H1 (cell line): ENCODE measurements at regions not wholly inside any gene's neighbourhood (a gene's known extent, or its start where the extent isn't known, plus 50 kb on each side); places are given as distances from the start of the nearest gene placed in this dataset.

Experiments used
- CTCF ChIA-PET: fragments of 300-600 bp; sonication (Branson Sonifier 250); formaldehyde crosslinking; loops from one replicate; lab custom pipeline; 2021; ENCODE audit not compliant: partially characterized antibody; lab: Charles Lee
- POLR2A ChIA-PET: fragments of 300-600 bp; sonication (Branson Sonifier 250); formaldehyde crosslinking; loops from one replicate; lab custom pipeline; 2021; ENCODE audit warnings: inconsistent platforms; ENCODE audit not compliant: partially characterized antibody; lab: Charles Lee
- DNase-seq, 2 experiments: peaks; one replicate each; pipeline versions ENCODE4 v3.0.0 to v3.0.0-alpha.2; 2010 to 2022; ENCODE audit warnings: low spot score in 2 of 2, low read depth in 1 of 2, mixed read lengths in 1 of 2
- FAIRE-seq: peaks from 2 replicates; lab custom pipeline; 2011; peaks lifted over from hg19 to GRCh38; lab: Jason Lieb, UNC
- H2AFZ ChIP-seq: 2 replicates; pipeline ENCODE4 v1.8.1; 2012; ENCODE audit warnings: low read length, inconsistent platforms
- H2AK5ac ChIP-seq: 2 replicates; pipeline ENCODE4 v1.6.1; 2013; ENCODE audit warnings: low read depth, low read length
- H2BK120ac ChIP-seq: replicated peaks from 2 replicates; pipeline ENCODE3; 2013; ENCODE audit warnings: low read depth, low read length, inconsistent platforms
- H2BK12ac ChIP-seq: 2 replicates; pipeline ENCODE4 v1.6.1; 2013; ENCODE audit warnings: low read depth, low read length
- H2BK15ac ChIP-seq: 2 replicates; pipeline ENCODE4 v1.6.1; 2013; ENCODE audit warnings: low read length
- H2BK20ac ChIP-seq: 2 replicates; pipeline ENCODE4 v1.6.1; 2013; ENCODE audit warnings: low read length
- H2BK5ac ChIP-seq: 2 replicates; pipeline ENCODE4 v1.6.1; 2013; ENCODE audit warnings: low read depth, low read length
- H3K14ac ChIP-seq: 2 replicates; pipeline ENCODE4 v1.6.1; 2013; ENCODE audit warnings: inconsistent platforms; ENCODE audit not compliant: insufficient read length
- H3K18ac ChIP-seq: 2 replicates; pipeline ENCODE4 v1.6.1; 2013; ENCODE audit warnings: low read length; ENCODE audit errors: extremely low read depth
- H3K23ac ChIP-seq: 2 replicates; pipeline ENCODE4 v1.6.1; 2013; ENCODE audit warnings: inconsistent platforms; ENCODE audit not compliant: insufficient read length
- H3K23me2 ChIP-seq: 2 replicates; pipeline ENCODE4 v1.6.1; 2013; ENCODE audit warnings: low read depth, low read length
- H3K27ac ChIP-seq: 2 replicates; pipeline ENCODE4 v1.6.1; 2011; ENCODE audit warnings: low read depth, low read length, inconsistent platforms
- H3K27me3 ChIP-seq, 4 experiments: replicated peaks in 1 of 4; 1 replicate in 1 of 4; 2 replicates in 3 of 4; pipeline versions ENCODE4 v1.6.1 to v1.8.1; 2011 to 2013; ENCODE audit warnings: low read length in 3 of 4, mild to moderate bottlenecking in 3 of 4, inconsistent platforms in 2 of 4, mixed read lengths in 2 of 4, moderate library complexity in 1 of 4; ENCODE audit not compliant: control insufficient read depth in 3 of 4, insufficient read depth in 3 of 4; ENCODE audit errors: extremely low read depth in 1 of 4
- H3K36me3 ChIP-seq, 4 experiments: 2 replicates each; pipeline versions ENCODE4 v1.6.1 to v1.8.1; 2011 to 2013; ENCODE audit warnings: mild to moderate bottlenecking in 4 of 4, low read length in 3 of 4, moderate library complexity in 2 of 4, control low read depth in 1 of 4, inconsistent platforms in 1 of 4; ENCODE audit not compliant: insufficient read depth in 4 of 4, control insufficient read depth in 2 of 4
- H3K4ac ChIP-seq: replicated peaks from 2 replicates; pipeline ENCODE3; 2013; ENCODE audit warnings: low read length, low read depth, mixed read lengths, inconsistent platforms; ENCODE audit not compliant: insufficient read length
- H3K4me1 ChIP-seq, 4 experiments: replicated peaks in 1 of 4; 1 replicate in 1 of 4; 2 replicates in 3 of 4; pipeline versions ENCODE4 v1.6.1 to v1.8.1; 2011 to 2013; ENCODE audit warnings: low read length in 3 of 4, inconsistent platforms in 2 of 4, mixed read lengths in 1 of 4; ENCODE audit not compliant: insufficient read depth in 4 of 4, control insufficient read depth in 3 of 4
- H3K4me2 ChIP-seq, 2 experiments: 2 replicates each; pipeline versions ENCODE4 v1.6.1 to v1.8.1; 2011 to 2013; ENCODE audit warnings: low read depth in 2 of 2, low read length in 2 of 2, control low read depth in 1 of 2, inconsistent platforms in 1 of 2, mild to moderate bottlenecking in 1 of 2; ENCODE audit not compliant: insufficient read depth in 1 of 2
- H3K4me3 ChIP-seq, 4 experiments: fragments of 200-600, 300-600 bp in 1 of 4; sonication (generic), shearing (Covaris generic), sonication (Bioruptor Twin) in 1 of 4; 2 replicates each; pipeline versions ENCODE4 v1.5.1 to v1.8.1; 2011 to 2016; ENCODE audit warnings: low read length in 4 of 4, low read depth in 3 of 4, control low read depth in 2 of 4, inconsistent platforms in 2 of 4, mild to moderate bottlenecking in 2 of 4, mixed read lengths in 1 of 4, moderate library complexity in 1 of 4; ENCODE audit not compliant: insufficient read depth in 2 of 4; ENCODE audit errors: extremely low read depth in 1 of 4
- H3K56ac ChIP-seq: replicated peaks from 2 replicates; pipeline ENCODE3; 2013; ENCODE audit warnings: low read depth, mild to moderate bottlenecking, mixed read lengths, low read length, inconsistent platforms; ENCODE audit not compliant: insufficient read length
- H3K79me1 ChIP-seq: 2 replicates; pipeline ENCODE4 v1.6.1; 2013; ENCODE audit warnings: low read depth, low read length, control low read depth
- H3K79me2 ChIP-seq, 2 experiments: 2 replicates each; pipeline versions ENCODE4 v1.6.1 to v1.8.1; 2012 to 2013; ENCODE audit warnings: low read length in 2 of 2, mild to moderate bottlenecking in 2 of 2, inconsistent platforms in 1 of 2; ENCODE audit not compliant: insufficient read depth in 2 of 2, control insufficient read depth in 1 of 2
- H3K9ac ChIP-seq, 4 experiments: replicated peaks in 1 of 4; 1 replicate in 1 of 4; 2 replicates in 3 of 4; pipeline versions ENCODE4 v1.6.1 to v1.8.1; 2011 to 2013; ENCODE audit warnings: low read depth in 3 of 4, low read length in 3 of 4, control low read depth in 2 of 4, mild to moderate bottlenecking in 2 of 4, moderate library complexity in 2 of 4, inconsistent platforms in 1 of 4; ENCODE audit errors: extremely low read depth in 1 of 4
- H3K9me3 ChIP-seq, 2 experiments: 2 replicates each; pipeline versions ENCODE4 v1.6.1 to v1.8.1; 2012 to 2013; ENCODE audit warnings: mild to moderate bottlenecking in 2 of 2, moderate library complexity in 2 of 2, control low read depth in 1 of 2, inconsistent platforms in 1 of 2, low read depth in 1 of 2, low read length in 1 of 2, mixed read lengths in 1 of 2; ENCODE audit not compliant: insufficient read depth in 2 of 2
- H4K20me1 ChIP-seq, 2 experiments: replicated peaks in 1 of 2; 2 replicates each; pipeline versions ENCODE3 to v1.8.1; 2011 to 2013; ENCODE audit warnings: inconsistent platforms in 2 of 2, low read length in 2 of 2, mild to moderate bottlenecking in 1 of 2; ENCODE audit not compliant: insufficient read depth in 2 of 2, control insufficient read depth in 1 of 2
- H4K5ac ChIP-seq: 2 replicates; pipeline ENCODE4 v1.6.1; 2013; ENCODE audit warnings: low read length, low read depth, mixed read lengths, inconsistent platforms; ENCODE audit not compliant: insufficient read length
- H4K8ac ChIP-seq: 2 replicates; pipeline ENCODE4 v1.8.0; 2013; ENCODE audit warnings: mild to moderate bottlenecking, moderate library complexity, low read length, inconsistent platforms; ENCODE audit not compliant: insufficient read depth; ENCODE audit errors: extremely low read depth
- H4K91ac ChIP-seq: replicated peaks from 2 replicates; pipeline ENCODE3; 2013; ENCODE audit warnings: low read length, mixed read lengths, inconsistent platforms; ENCODE audit not compliant: insufficient read length
- CHD1 ChIP-seq: IDR thresholded peaks from 2 replicates; pipeline ENCODE4 v1.6.1; 2012; ENCODE audit warnings: low read depth, low read length, improper control_type of control experiment
- EZH2 ChIP-seq: fragments of 200-600 bp; sonication (generic); IDR thresholded peaks from 2 replicates; pipeline ENCODE4 v1.7.1; 2012; ENCODE audit warnings: low read depth, mild to moderate bottlenecking, moderate library complexity, low read length, inconsistent platforms; ENCODE audit not compliant: severe bottlenecking
- SRF ChIP-seq: IDR thresholded peaks from 2 replicates; pipeline ENCODE4 v1.6.1; 2011; ENCODE audit warnings: mild to moderate bottlenecking, low read depth, low read length, moderate library complexity
- WGBS, 2 experiments: shearing (Covaris generic) in 1 of 2; methylation state at CpG; one replicate each; pipeline versions ENCODE4 v1.1.6 to v1.1.7; 2013 to 2015; ENCODE audit warnings: low lambda C conversion rate in 2 of 2, mixed read lengths in 2 of 2, inconsistent platforms in 1 of 2, low coverage in 1 of 2, missing lambda C conversion rate in 1 of 2; ENCODE audit not compliant: insufficient replicate concordance in 2 of 2, insufficient coverage in 1 of 2, insufficient read length in 1 of 2; ENCODE audit errors: extremely low coverage in 1 of 2, missing lambda C conversion rate in 1 of 2; 5-methylcytosine and 5-hydroxymethylcytosine counted together

DNA sequence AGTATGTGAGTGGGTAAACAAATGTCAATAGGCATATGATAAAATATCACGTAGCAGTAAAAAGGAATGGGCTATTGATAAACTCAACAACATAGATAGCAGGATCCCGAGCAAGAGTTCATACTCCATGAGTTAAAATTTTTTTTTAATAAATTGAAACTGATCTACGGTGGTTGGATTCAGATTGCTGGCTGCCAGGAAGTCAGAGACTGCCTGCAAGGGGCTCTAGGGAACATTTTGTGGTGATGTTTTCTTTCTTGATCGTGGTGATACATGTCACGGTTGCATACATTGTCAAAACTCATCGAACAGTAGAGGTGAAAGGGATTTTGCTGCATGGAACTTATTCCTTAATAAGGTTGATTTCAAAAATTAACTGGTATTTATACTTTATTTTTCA, 62.6 kb upstream of the WNT7B start:
- Histone ChIP-seq H3K4me2 (no peak overlapping the region), H2AK5ac (no peak overlapping the region), H4K8ac (no peak overlapping the region), H3K56ac (no peak overlapping the region), H3K27ac (no peak overlapping the region), H4K91ac (no peak overlapping the region), H3K9ac (no peak overlapping the region), H3K27me3 (peaks cover 0 to 9% (median 4%) of the 10 kb centered on the region in 4 experiments; a peak in 4 of 7 replicates), H3K18ac (no peak overlapping the region), H3K36me3 (no peaks in the 10 kb centered on the region), H2AFZ (no peak overlapping the region), H2BK120ac (no peak overlapping the region), H3K9me3 (no peaks in the 10 kb centered on the region), H3K23me2 (peaks cover 5% of the 10 kb centered on the region), H3K79me1 (no peaks in the 10 kb centered on the region), H4K5ac (no peak overlapping the region), H3K4me1 (peaks cover 0 to 26% (median 7%) of the 10 kb centered on the region in 4 experiments; a peak in 6 of 7 replicates), H2BK20ac (no peak overlapping the region), H4K20me1 (no peaks in the 10 kb centered on the region), H3K79me2 (no peaks in the 10 kb centered on the region), H3K4me3 (no peak overlapping the region), H3K4ac (no peak overlapping the region), H3K14ac (no peak overlapping the region), H2BK5ac (no peak overlapping the region), H2BK15ac (no peak overlapping the region), H3K23ac (no peak overlapping the region), H2BK12ac (no peak overlapping the region)
- ChIA-PET CTCF (no interaction called here), POLR2A (no interaction called here)
- WGBS, 2 experiments: 89% methylated on average over 6 of the region's 6 CpGs; no CpG with 5 or more reads in 1 of the 2 experiments
- TF ChIP-seq CHD1 (no peak), SRF (no peak), EZH2 (no peak)
- FAIRE-seq (no peak), DNase-seq (no peak)
